ENCODE measurements at regions not wholly inside any gene's neighbourhood (a gene's known extent, or its start where the extent isn't known, plus 50 kb on each side); places are given as distances from the start of the nearest gene placed in this dataset.

GRCh38 chr11:130999086-130999485 is 82.8 kb upstream of the SNX19 start:
- H3K36me3 ChIP-seq (ENCODE audit: control insufficient read depth in 4 of 4, insufficient read depth in 4 of 4, low read length in 3 of 4) = no peaks in the 10 kb centered on the region
- CTCF ChIA-PET = no interaction called here
- no peaks in the 10 kb centered on the region for H3K4me1 ChIP-seq (ENCODE audit: control extremely low read depth in 1 of 4, control insufficient read depth in 4 of 4, insufficient read depth in 4 of 4, low read length in 3 of 4)
- DNase-seq = no peak
- POLR2A ChIA-PET = no interaction called here
- H3K4me3 ChIP-seq (ENCODE audit: control insufficient read depth in 1 of 7, extremely low read depth in 1 of 7, insufficient read depth in 4 of 7, low read depth in 2 of 7, low read length in 6 of 7) = no peak overlapping the region
- no peak overlapping the region for H3K27ac ChIP-seq (ENCODE audit: insufficient read depth in 1 of 2, low read depth in 1 of 2, low read length in 2 of 2, poor library complexity in 1 of 2, severe bottlenecking in 2 of 2)
- H3K27me3 ChIP-seq (replicated peaks in 2 of 5; ENCODE audit: control insufficient read depth in 4 of 5, insufficient read depth in 5 of 5, low read length in 4 of 5) = no peaks in the 10 kb centered on the region
- no peaks in the 10 kb centered on the region for H3K9me3 ChIP-seq (ENCODE audit: control extremely low read depth in 1 of 5, control insufficient read depth in 4 of 5, insufficient read depth in 2 of 5, low read depth in 1 of 5, low read length in 4 of 5)
- 100% methylated on average over 1 of the region's 1 CpG for WGBS (ENCODE audit: insufficient coverage)

- POLR2A ChIA-PET = no interaction called here
- no peaks in the 10 kb centered on the region for H3K27me3 ChIP-seq (replicated peaks in 2 of 5; ENCODE audit: control insufficient read depth in 4 of 5, insufficient read depth in 5 of 5, low read length in 4 of 5)
- no peak for DNase-seq
- H3K36me3 ChIP-seq (ENCODE audit: control insufficient read depth in 4 of 4, insufficient read depth in 4 of 4, low read length in 3 of 4) = no peaks in the 10 kb centered on the region
- H3K4me1 ChIP-seq (ENCODE audit: control extremely low read depth in 1 of 4, control insufficient read depth in 4 of 4, insufficient read depth in 4 of 4, low read length in 3 of 4) = no peaks in the 10 kb centered on the region
- no peak overlapping the region for H3K4me3 ChIP-seq (ENCODE audit: control insufficient read depth in 1 of 7, extremely low read depth in 1 of 7, insufficient read depth in 4 of 7, low read depth in 2 of 7, low read length in 6 of 7)
- H3K9me3 ChIP-seq (ENCODE audit: control extremely low read depth in 1 of 5, control insufficient read depth in 4 of 5, insufficient read depth in 2 of 5, low read depth in 1 of 5, low read length in 4 of 5) = no peaks in the 10 kb centered on the region
- WGBS (ENCODE audit: insufficient coverage) = 100% methylated on average over 1 of the region's 3 CpGs
- CTCF ChIA-PET = no interaction called here
- no peak overlapping the region for H3K27ac ChIP-seq (ENCODE audit: insufficient read depth in 1 of 2, low read depth in 1 of 2, low read length in 2 of 2, poor library complexity in 1 of 2, severe bottlenecking in 2 of 2)
Measured at GRCh38 chr11:130999992-131000770, 83.9 kb upstream of the SNX19 start.

GRCh38 chr11:131002145-131002544 is 85.9 kb upstream of the SNX19 start:
- Histone ChIP-seq H3K36me3 (ENCODE audit: control insufficient read depth in 4 of 4, insufficient read depth in 4 of 4, low read length in 3 of 4) (no peaks in the 10 kb centered on the region), H3K4me1 (ENCODE audit: control extremely low read depth in 1 of 4, control insufficient read depth in 4 of 4, insufficient read depth in 4 of 4, low read length in 3 of 4) (no peaks in the 10 kb centered on the region), H3K27ac (ENCODE audit: insufficient read depth in 1 of 2, low read depth in 1 of 2, low read length in 2 of 2, poor library complexity in 1 of 2, severe bottlenecking in 2 of 2) (no peak overlapping the region), H3K27me3 (replicated peaks in 2 of 5; ENCODE audit: control insufficient read depth in 4 of 5, insufficient read depth in 5 of 5, low read length in 4 of 5) (no peaks in the 10 kb centered on the region), H3K4me3 (ENCODE audit: control insufficient read depth in 1 of 7, extremely low read depth in 1 of 7, insufficient read depth in 4 of 7, low read depth in 2 of 7, low read length in 6 of 7) (no peak overlapping the region), H3K9me3 (ENCODE audit: control extremely low read depth in 1 of 5, control insufficient read depth in 4 of 5, insufficient read depth in 2 of 5, low read depth in 1 of 5, low read length in 4 of 5) (no peaks in the 10 kb centered on the region)
- DNase-seq = no peak
- CTCF ChIA-PET = no interaction called here
- POLR2A ChIA-PET = no interaction called here
- 100% methylated on average over 3 of the region's 6 CpGs for WGBS (ENCODE audit: insufficient coverage)

- POLR2A ChIA-PET = no interaction called here
- CTCF ChIA-PET = no interaction called here
- H3K4me3 ChIP-seq (ENCODE audit: control insufficient read depth in 1 of 7, extremely low read depth in 1 of 7, insufficient read depth in 4 of 7, low read depth in 2 of 7, low read length in 6 of 7) = no peak overlapping the region
- peaks cover 0 to 2% (median 0%) of the 10 kb centered on the region in 5 experiments for H3K27me3 ChIP-seq (replicated peaks in 2 of 5; ENCODE audit: control insufficient read depth in 4 of 5, insufficient read depth in 5 of 5, low read length in 4 of 5)
- H3K4me1 ChIP-seq (ENCODE audit: control extremely low read depth in 1 of 4, control insufficient read depth in 4 of 4, insufficient read depth in 4 of 4, low read length in 3 of 4) = no peaks in the 10 kb centered on the region
- 100% methylated on average over 1 of the region's 3 CpGs for WGBS (ENCODE audit: insufficient coverage)
- H3K27ac ChIP-seq (ENCODE audit: insufficient read depth in 1 of 2, low read depth in 1 of 2, low read length in 2 of 2, poor library complexity in 1 of 2, severe bottlenecking in 2 of 2) = no peak overlapping the region
- no peaks in the 10 kb centered on the region for H3K36me3 ChIP-seq (ENCODE audit: control insufficient read depth in 4 of 4, insufficient read depth in 4 of 4, low read length in 3 of 4)
- no peaks in the 10 kb centered on the region for H3K9me3 ChIP-seq (ENCODE audit: control extremely low read depth in 1 of 5, control insufficient read depth in 4 of 5, insufficient read depth in 2 of 5, low read depth in 1 of 5, low read length in 4 of 5)
- no peak for DNase-seq
Measured at GRCh38 chr11:131005829-131006228, 89.5 kb upstream of the SNX19 start.

- Histone ChIP-seq H3K4me1 (ENCODE audit: control extremely low read depth in 1 of 4, control insufficient read depth in 4 of 4, insufficient read depth in 4 of 4, low read length in 3 of 4) (no peaks in the 10 kb centered on the region), H3K9me3 (ENCODE audit: control extremely low read depth in 1 of 5, control insufficient read depth in 4 of 5, insufficient read depth in 2 of 5, low read depth in 1 of 5, low read length in 4 of 5) (no peaks in the 10 kb centered on the region), H3K4me3 (ENCODE audit: control insufficient read depth in 1 of 7, extremely low read depth in 1 of 7, insufficient read depth in 4 of 7, low read depth in 2 of 7, low read length in 6 of 7) (no peak overlapping the region), H3K27ac (ENCODE audit: insufficient read depth in 1 of 2, low read depth in 1 of 2, low read length in 2 of 2, poor library complexity in 1 of 2, severe bottlenecking in 2 of 2) (no peak overlapping the region), H3K27me3 (replicated peaks in 2 of 5; ENCODE audit: control insufficient read depth in 4 of 5, insufficient read depth in 5 of 5, low read length in 4 of 5) (no peaks in the 10 kb centered on the region), H3K36me3 (ENCODE audit: control insufficient read depth in 4 of 4, insufficient read depth in 4 of 4, low read length in 3 of 4) (no peaks in the 10 kb centered on the region)
- WGBS (ENCODE audit: insufficient coverage) = 100% methylated on average over 1 of the region's 1 CpG
- POLR2A ChIA-PET = no interaction called here
- CTCF ChIA-PET = interaction anchor here (0.6 kb wide), 1 partner anchor 16 kb away, joined by 3 read pairs; no protein-coding TSS in a partner anchor
- DNase-seq = no peak
Measured at GRCh38 chr11:131025020-131025419, 108.7 kb upstream of the SNX19 start.

GRCh38 chr11:131025421-131026125 is 109.3 kb upstream of the SNX19 start:
- 95% methylated on average over 4 of the region's 7 CpGs for WGBS (ENCODE audit: insufficient coverage)
- H3K27ac ChIP-seq (ENCODE audit: insufficient read depth in 1 of 2, low read depth in 1 of 2, low read length in 2 of 2, poor library complexity in 1 of 2, severe bottlenecking in 2 of 2) = no peak overlapping the region
- CTCF ChIA-PET = interaction anchor here (0.6 kb wide), 1 partner anchor 16 kb away, joined by 3 read pairs; no protein-coding TSS in a partner anchor
- no peaks in the 10 kb centered on the region for H3K9me3 ChIP-seq (ENCODE audit: control extremely low read depth in 1 of 5, control insufficient read depth in 4 of 5, insufficient read depth in 2 of 5, low read depth in 1 of 5, low read length in 4 of 5)
- no peaks in the 10 kb centered on the region for H3K27me3 ChIP-seq (replicated peaks in 2 of 5; ENCODE audit: control insufficient read depth in 4 of 5, insufficient read depth in 5 of 5, low read length in 4 of 5)
- POLR2A ChIA-PET = interaction anchor here (0.6 kb wide), 1 partner anchor 599 kb away, joined by 3 read pairs; no protein-coding TSS in a partner anchor
- no peak for DNase-seq
- no peaks in the 10 kb centered on the region for H3K36me3 ChIP-seq (ENCODE audit: control insufficient read depth in 4 of 4, insufficient read depth in 4 of 4, low read length in 3 of 4)
- no peak overlapping the region for H3K4me3 ChIP-seq (ENCODE audit: control insufficient read depth in 1 of 7, extremely low read depth in 1 of 7, insufficient read depth in 4 of 7, low read depth in 2 of 7, low read length in 6 of 7)
- no peaks in the 10 kb centered on the region for H3K4me1 ChIP-seq (ENCODE audit: control extremely low read depth in 1 of 4, control insufficient read depth in 4 of 4, insufficient read depth in 4 of 4, low read length in 3 of 4)

GRCh38 chr11:131027491-131027890 is 111.2 kb upstream of the SNX19 start:
- POLR2A ChIA-PET = no interaction called here
- H3K36me3 ChIP-seq (ENCODE audit: control insufficient read depth in 4 of 4, insufficient read depth in 4 of 4, low read length in 3 of 4) = no peaks in the 10 kb centered on the region
- no peak overlapping the region for H3K4me3 ChIP-seq (ENCODE audit: control insufficient read depth in 1 of 7, extremely low read depth in 1 of 7, insufficient read depth in 4 of 7, low read depth in 2 of 7, low read length in 6 of 7)
- H3K4me1 ChIP-seq (ENCODE audit: control extremely low read depth in 1 of 4, control insufficient read depth in 4 of 4, insufficient read depth in 4 of 4, low read length in 3 of 4) = no peaks in the 10 kb centered on the region
- CTCF ChIA-PET = no interaction called here
- WGBS (ENCODE audit: insufficient coverage) = no CpG with 5 or more reads among the region's 2 CpGs
- no peak for DNase-seq
- no peak overlapping the region for H3K27ac ChIP-seq (ENCODE audit: insufficient read depth in 1 of 2, low read depth in 1 of 2, low read length in 2 of 2, poor library complexity in 1 of 2, severe bottlenecking in 2 of 2)
- no peaks in the 10 kb centered on the region for H3K27me3 ChIP-seq (replicated peaks in 2 of 5; ENCODE audit: control insufficient read depth in 4 of 5, insufficient read depth in 5 of 5, low read length in 4 of 5)
- H3K9me3 ChIP-seq (ENCODE audit: control extremely low read depth in 1 of 5, control insufficient read depth in 4 of 5, insufficient read depth in 2 of 5, low read depth in 1 of 5, low read length in 4 of 5) = no peaks in the 10 kb centered on the region
